ENCODE measurements at regions not wholly inside any gene's neighbourhood (a gene's known extent, or its start where the extent isn't known, plus 50 kb on each side); places are given as distances from the start of the nearest gene placed in this dataset.

DNA sequence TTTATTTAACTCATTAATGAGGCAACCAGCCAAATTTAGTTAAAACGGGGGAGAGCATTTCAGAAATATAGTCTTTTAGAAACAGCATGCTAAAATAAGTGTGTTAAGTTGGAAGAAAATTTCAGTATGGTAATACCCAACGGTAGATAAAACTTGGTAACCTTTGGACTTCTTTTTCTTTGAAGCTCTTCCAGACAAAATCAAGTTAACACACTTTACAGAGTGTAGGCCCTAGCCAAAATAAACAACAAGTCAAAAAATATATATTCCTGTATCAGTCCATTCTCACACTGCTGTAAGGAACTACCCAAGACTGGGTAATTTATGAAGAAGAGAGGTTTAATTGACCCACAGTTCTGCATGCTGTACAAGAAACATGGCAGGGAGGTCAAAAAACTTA lies 279.6 kb downstream of the HIVEP2 start:
- no peak for DNase-seq (ENCODE audit: extremely low spot score, unreplicated experiment)
- no peaks in the 10 kb centered on the region for H3K4me1 Mint-ChIP-seq (ENCODE audit: unreplicated experiment)
- no peaks in the 10 kb centered on the region for H3K36me3 Mint-ChIP-seq
- H3K27ac Mint-ChIP-seq: no peak overlapping the region
- TF ChIP-seq, protein P1, sequence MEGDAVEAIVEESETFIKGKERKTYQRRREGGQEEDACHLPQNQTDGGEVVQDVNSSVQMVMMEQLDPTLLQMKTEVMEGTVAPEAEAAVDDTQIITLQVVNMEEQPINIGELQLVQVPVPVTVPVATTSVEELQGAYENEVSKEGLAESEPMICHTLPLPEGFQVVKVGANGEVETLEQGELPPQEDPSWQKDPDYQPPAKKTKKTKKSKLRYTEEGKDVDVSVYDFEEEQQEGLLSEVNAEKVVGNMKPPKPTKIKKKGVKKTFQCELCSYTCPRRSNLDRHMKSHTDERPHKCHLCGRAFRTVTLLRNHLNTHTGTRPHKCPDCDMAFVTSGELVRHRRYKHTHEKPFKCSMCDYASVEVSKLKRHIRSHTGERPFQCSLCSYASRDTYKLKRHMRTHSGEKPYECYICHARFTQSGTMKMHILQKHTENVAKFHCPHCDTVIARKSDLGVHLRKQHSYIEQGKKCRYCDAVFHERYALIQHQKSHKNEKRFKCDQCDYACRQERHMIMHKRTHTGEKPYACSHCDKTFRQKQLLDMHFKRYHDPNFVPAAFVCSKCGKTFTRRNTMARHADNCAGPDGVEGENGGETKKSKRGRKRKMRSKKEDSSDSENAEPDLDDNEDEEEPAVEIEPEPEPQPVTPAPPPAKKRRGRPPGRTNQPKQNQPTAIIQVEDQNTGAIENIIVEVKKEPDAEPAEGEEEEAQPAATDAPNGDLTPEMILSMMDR (conservative IDR thresholded peaks at IDR 0.05): no peak
- no peaks in the 10 kb centered on the region for H3K27me3 Mint-ChIP-seq
- H3K4me3 Mint-ChIP-seq: no peak overlapping the region
- peaks cover 15% of the 10 kb centered on the region for H3K9me3 Mint-ChIP-seq

DNA sequence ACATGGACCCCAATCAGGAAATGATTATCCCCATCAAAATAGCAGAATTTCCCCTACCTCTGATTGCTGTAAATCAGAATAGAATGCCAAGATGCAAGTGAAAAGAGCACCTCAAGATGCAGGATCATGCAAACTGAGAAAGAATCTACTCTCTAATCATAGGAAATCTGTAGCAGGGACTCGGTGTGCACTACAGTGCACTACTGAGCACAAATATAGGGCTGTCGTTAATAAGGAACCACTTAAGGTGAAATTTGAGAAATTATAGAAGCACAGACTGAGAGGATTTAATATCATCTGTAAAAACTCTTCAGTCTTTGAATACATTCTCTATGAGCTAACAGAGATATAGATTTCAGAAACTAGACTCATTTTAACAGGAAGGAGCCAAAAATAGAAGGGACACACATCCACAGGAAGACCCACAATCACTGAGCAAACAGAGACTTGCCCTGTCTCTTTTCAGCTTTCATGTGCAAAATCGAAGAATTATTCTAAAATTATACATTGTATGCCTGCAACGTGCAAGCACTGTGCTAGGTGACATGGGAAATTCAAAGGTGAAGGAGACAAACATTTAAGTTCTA lies 278.3 kb downstream of the HIVEP2 start:
- Mint-ChIP-seq H3K4me1 (ENCODE audit: unreplicated experiment) (no peaks in the 10 kb centered on the region), H3K4me3 (no peak overlapping the region), H3K9me3 (peaks cover 15% of the 10 kb centered on the region), H3K36me3 (no peaks in the 10 kb centered on the region), H3K27ac (no peak overlapping the region), H3K27me3 (no peaks in the 10 kb centered on the region)
- TF ChIP-seq, protein P1 (conservative IDR thresholded peaks at IDR 0.05): no peak
- no peak for DNase-seq (ENCODE audit: extremely low spot score, unreplicated experiment)

DNA sequence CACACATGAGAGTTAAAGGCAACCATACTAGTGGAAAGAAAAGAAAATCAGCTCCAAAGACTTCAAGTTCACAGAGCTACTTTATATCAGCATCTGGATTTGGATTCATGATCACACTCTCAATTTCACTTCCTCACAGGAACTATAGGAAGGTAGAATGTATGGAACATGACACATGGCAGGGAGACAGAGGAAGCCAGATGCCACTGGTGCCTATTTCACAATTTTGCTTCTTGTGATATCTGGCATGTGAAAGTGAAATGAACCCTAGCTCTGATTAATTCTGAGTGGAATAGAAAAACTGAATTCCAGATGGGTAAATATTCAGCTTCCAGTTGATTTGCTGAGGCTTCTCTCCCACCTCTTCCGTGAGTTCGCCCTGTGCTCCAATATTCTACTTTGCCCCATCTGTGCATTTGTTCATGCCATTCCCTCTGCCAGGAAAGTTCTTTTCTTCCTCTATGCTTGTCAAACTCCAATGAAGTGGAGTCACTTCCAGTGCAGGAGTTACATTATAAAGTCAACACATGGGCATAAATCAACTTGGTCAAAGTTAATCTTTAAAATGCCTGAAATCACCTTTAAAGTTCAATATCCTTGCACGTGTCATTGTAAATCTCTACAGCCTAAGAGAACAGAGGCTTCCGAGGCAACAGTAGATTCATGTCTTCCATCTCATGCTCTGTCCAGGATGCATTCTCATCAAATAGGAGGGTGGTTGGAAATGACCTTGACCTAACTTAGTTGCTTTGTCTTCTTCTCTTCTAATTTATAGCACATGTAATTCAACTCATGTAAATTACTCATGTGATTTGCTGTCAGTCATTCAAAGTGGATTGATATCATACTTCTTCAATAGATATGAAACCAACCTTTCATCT lies 275.3 kb downstream of the HIVEP2 start:
- Mint-ChIP-seq H3K27me3 (no peaks in the 10 kb centered on the region), H3K36me3 (no peaks in the 10 kb centered on the region), H3K27ac (no peak overlapping the region), H3K4me1 (ENCODE audit: unreplicated experiment) (no peaks in the 10 kb centered on the region), H3K9me3 (peaks cover 6% of the 10 kb centered on the region), H3K4me3 (no peak overlapping the region)
- no peak for DNase-seq (ENCODE audit: extremely low spot score, unreplicated experiment)
- TF ChIP-seq, protein P1 (conservative IDR thresholded peaks at IDR 0.05): no peak

DNA sequence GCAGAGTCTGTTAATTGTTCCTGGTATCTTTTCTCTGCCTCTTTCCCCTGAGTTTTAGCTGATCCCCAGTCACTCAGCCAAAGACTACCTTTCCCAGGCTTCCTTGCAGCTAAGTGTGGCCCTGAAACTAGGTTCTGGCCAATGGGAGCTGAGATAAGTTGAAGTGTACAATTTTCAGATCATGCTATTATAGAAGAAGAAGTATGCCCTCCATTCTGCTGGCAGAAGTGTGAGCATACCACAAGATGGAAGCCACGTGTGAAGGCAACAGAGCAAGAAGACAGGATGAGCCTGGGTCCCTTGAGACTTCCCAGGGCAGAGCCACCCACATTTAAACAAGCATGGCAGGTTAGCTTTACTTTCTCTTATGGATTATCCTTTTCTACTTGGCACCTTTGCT lies 273.2 kb downstream of the HIVEP2 start:
- Mint-ChIP-seq H3K27me3 (peaks cover 7% of the 10 kb centered on the region), H3K9me3 (peaks cover 6% of the 10 kb centered on the region), H3K36me3 (no peaks in the 10 kb centered on the region), H3K27ac (no peak overlapping the region), H3K4me1 (ENCODE audit: unreplicated experiment) (peaks cover 4% of the 10 kb centered on the region), H3K4me3 (no peak overlapping the region)
- TF ChIP-seq, protein P1 (conservative IDR thresholded peaks at IDR 0.05): no peak
- DNase-seq (ENCODE audit: extremely low spot score, unreplicated experiment): no peak

DNA sequence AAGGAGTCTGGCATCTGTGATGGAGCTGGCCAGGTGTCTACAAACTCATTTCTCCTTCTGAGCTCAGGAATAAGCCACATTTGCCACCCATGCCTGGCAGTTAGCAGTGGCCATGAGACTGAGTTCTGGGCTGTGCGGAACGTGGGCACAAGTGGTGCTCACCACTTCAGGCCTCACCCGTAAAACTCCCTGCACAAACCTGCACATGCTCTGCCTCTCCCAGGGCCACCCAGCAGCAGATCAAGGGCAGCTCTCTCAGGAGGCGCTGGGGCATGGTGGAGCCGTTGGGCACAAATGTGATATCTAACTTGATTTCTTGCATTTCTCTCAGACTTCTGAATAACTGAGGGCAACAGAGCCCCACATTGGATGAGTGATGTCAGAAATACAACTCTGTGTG lies 269.5 kb downstream of the HIVEP2 start:
- H3K36me3 Mint-ChIP-seq: no peaks in the 10 kb centered on the region
- peaks cover 17% of the 10 kb centered on the region for H3K27me3 Mint-ChIP-seq
- no peaks in the 10 kb centered on the region for H3K9me3 Mint-ChIP-seq
- no peak overlapping the region for H3K4me3 Mint-ChIP-seq
- no peak for DNase-seq (ENCODE audit: extremely low spot score, unreplicated experiment)
- H3K4me1 Mint-ChIP-seq (ENCODE audit: unreplicated experiment): peaks cover 4% of the 10 kb centered on the region
- H3K27ac Mint-ChIP-seq: no peak overlapping the region
- TF ChIP-seq, protein P1 (conservative IDR thresholded peaks at IDR 0.05): no peak

Measured in type B pancreatic cell (in vitro differentiated cells).